COLO668 (cell line): ENCODE measurements at regions not wholly inside any gene's neighbourhood (a gene's known extent, or its start where the extent isn't known, plus 50 kb on each side); places are given as distances from the start of the nearest gene placed in this dataset.

Experiments used
- DNase-seq: peaks from one replicate; lab custom pipeline; 2025; ENCODE audit not compliant: unreplicated experiment; lab: John Stamatoyannopoulos, UW

- no peak for DNase-seq
These were observed 78.2 kb downstream of the FBXO5 start for GRCh38 chr6:152904678-152905077.

GRCh38 chr6:152905551-152906299 is 77.1 kb downstream of the FBXO5 start:
- no peak for DNase-seq

- DNase-seq = no peak
These were observed 73.6 kb downstream of the FBXO5 start for GRCh38 chr6:152909241-152909640.

GRCh38 chr6:152916035-152916434 is 66.8 kb downstream of the FBXO5 start:
- DNase-seq = no peak

- no peak for DNase-seq
These were observed 63.9 kb downstream of the FBXO5 start for GRCh38 chr6:152918991-152919390.

- DNase-seq = no peak
These were observed 62.8 kb downstream of the FBXO5 start for GRCh38 chr6:152920016-152920415.
